ENCODE measurements at regions not wholly inside any gene's neighbourhood (a gene's known extent, or its start where the extent isn't known, plus 50 kb on each side); places are given as distances from the start of the nearest gene placed in this dataset.

DNA sequence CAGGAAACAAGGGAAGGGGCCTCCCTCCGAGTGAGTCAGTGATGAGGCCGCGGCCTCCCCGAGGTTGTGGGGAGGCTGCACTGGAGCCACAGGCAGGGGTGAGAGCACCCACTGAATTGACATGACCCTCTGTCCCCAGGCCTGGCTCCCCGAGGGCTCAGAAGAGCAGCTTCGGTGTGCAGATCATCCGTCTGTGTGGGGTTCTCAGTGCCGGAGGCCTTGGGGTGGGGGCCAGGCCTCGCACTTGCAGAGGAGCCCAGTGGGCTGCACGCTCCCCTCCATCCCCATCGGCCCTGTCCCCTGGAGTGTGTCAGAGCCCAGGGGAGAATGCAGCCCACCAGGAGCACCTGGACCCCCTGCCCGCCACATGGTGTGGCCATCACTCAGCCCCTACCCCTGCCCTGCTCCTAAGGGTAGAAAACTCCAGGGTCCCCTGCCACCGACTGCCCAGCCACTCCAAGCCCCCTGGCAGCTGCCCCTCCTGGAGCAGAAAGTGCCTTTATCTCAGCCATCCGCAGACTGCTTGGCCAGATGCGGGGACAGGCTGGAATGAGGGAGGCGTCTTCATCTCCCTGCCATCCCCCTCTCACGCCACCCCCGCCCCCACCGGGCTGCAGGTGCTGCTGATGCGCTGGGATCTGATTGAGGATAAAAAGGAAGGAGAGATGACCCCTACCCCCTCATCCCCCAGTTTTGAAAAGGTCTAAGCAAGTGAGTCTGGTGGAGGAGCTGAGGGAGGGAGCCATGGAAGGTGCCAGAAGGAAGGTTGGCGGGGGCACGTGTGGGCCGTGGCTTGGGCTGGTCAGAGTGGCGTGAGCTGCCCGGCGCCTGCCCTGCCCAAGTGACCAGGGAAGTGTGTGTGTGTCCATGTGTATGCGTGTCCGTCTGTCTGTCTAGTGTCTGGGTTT lies 358.3 kb downstream of the SEC14L1 start:
- DNase-seq = peak; percentile 5

GRCh38 chr17:77499699-77500435 lies 359.1 kb downstream of the SEC14L1 start:
- peaks cover 0 to 15% (median 0%) of the 10 kb centered on the region in 4 donors for H3K36me3 ChIP-seq
- H3K27me3 ChIP-seq = no peaks in the 10 kb centered on the region
- peak; percentile 3 for DNase-seq
- intact Hi-C loops (cut with DNase I; ENCODE audit: low total_unique reads) = no loop called here
- in situ Hi-C loops (cut with MboI; ENCODE audit: low pct_ligation_motif_present in 1 of 4, low pct_unique_long_range_greater_than_20kb in 1 of 4, low sequenced_read_pairs in 3 of 4) = loop anchor here (5.0 to 25.0 kb wide), 5 partner anchors 65 to 168 kb away; no protein-coding TSS in a partner anchor
- WGBS, 2 donors (ENCODE audit: low coverage in 1 of 2) = 84% methylated on average over 14 of the region's 14 CpGs; no CpG with 5 or more reads in 1 of the 2 donors
- TF ChIP-seq, protein P1, sequence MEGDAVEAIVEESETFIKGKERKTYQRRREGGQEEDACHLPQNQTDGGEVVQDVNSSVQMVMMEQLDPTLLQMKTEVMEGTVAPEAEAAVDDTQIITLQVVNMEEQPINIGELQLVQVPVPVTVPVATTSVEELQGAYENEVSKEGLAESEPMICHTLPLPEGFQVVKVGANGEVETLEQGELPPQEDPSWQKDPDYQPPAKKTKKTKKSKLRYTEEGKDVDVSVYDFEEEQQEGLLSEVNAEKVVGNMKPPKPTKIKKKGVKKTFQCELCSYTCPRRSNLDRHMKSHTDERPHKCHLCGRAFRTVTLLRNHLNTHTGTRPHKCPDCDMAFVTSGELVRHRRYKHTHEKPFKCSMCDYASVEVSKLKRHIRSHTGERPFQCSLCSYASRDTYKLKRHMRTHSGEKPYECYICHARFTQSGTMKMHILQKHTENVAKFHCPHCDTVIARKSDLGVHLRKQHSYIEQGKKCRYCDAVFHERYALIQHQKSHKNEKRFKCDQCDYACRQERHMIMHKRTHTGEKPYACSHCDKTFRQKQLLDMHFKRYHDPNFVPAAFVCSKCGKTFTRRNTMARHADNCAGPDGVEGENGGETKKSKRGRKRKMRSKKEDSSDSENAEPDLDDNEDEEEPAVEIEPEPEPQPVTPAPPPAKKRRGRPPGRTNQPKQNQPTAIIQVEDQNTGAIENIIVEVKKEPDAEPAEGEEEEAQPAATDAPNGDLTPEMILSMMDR (IDR thresholded peaks at IDR 0.05) = no peak
- TF ChIP-seq POLR2AphosphoS5 (IDR thresholded peaks at IDR 0.05) (no peak), POLR2A (IDR thresholded peaks at IDR 0.05) (no peak), EP300 (IDR thresholded peaks at IDR 0.05; ENCODE audit: low read depth) (no peak)
- no peak overlapping the region for H3K27ac ChIP-seq
- no peak overlapping the region for H3K4me3 ChIP-seq
- H3K9me3 ChIP-seq = no peaks in the 10 kb centered on the region
- peaks cover 0 to under 1% (median 0%) of the 10 kb centered on the region in 4 donors for H3K4me1 ChIP-seq

More for the DNA sequence above, 358.3 kb downstream of the SEC14L1 start:
- H3K4me1 ChIP-seq = peaks cover 0 to 9% (median 7%) of the 10 kb centered on the region in 4 donors
- in situ Hi-C loops (cut with MboI; ENCODE audit: low pct_ligation_motif_present in 1 of 4, low pct_unique_long_range_greater_than_20kb in 1 of 4, low sequenced_read_pairs in 3 of 4) (loop anchor here (5.0 to 25.0 kb wide), 5 partner anchors 64 to 167 kb away; no protein-coding TSS in a partner anchor), intact Hi-C loops (cut with DNase I; ENCODE audit: low total_unique reads) (no loop called here)
- TF ChIP-seq EP300 (IDR thresholded peaks at IDR 0.05; ENCODE audit: low read depth) (no peak), POLR2A (IDR thresholded peaks at IDR 0.05) (no peak), POLR2AphosphoS5 (IDR thresholded peaks at IDR 0.05) (no peak)
- TF ChIP-seq, protein P1 (IDR thresholded peaks at IDR 0.05) = no peak
- no peaks in the 10 kb centered on the region for H3K27me3 ChIP-seq
- H3K27ac ChIP-seq = no peak overlapping the region
- H3K4me3 ChIP-seq = no peak overlapping the region
- 89 to 92% methylated on average over 5 to 24 of the region's 28 CpGs for WGBS, 2 donors (ENCODE audit: low coverage in 1 of 2)
- peaks cover 0 to 15% (median 0%) of the 10 kb centered on the region in 4 donors for H3K36me3 ChIP-seq
- no peaks in the 10 kb centered on the region for H3K9me3 ChIP-seq

DNA sequence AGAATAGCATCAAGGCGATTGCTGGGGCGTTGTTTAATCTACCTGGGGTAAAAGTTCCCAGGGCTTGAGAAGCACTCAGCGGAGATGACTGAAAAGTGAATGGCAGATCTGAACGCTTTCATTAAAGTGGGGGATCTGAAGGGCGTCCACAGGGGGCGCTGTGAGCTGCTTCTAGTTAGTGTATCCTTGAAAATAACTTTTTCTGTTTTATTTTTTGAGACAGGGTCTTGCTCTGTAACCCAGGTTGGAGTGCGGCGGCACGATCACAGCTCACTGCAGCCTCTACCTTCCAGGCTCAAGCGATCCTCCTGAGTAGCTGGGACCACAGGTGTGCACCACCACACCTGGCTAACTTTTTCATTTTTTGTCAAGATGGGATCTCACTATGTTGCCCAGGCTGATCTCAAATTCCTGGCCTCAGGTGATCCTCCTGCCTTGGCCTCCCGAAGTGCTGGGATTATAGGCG lies 360.4 kb downstream of the SEC14L1 start:
- Histone ChIP-seq H3K4me1 (no peaks in the 10 kb centered on the region), H3K27ac (no peak overlapping the region), H3K27me3 (no peaks in the 10 kb centered on the region), H3K4me3 (no peak overlapping the region), H3K9me3 (no peaks in the 10 kb centered on the region), H3K36me3 (peaks cover 0 to 15% (median 0%) of the 10 kb centered on the region in 4 donors)
- TF ChIP-seq, protein P1 (IDR thresholded peaks at IDR 0.05) = peak in 3 of 5 experiments; percentile 16 to 33 (median 32)
- TF ChIP-seq EP300 (IDR thresholded peaks at IDR 0.05; ENCODE audit: low read depth) = no peak
- in situ Hi-C loops (cut with MboI; ENCODE audit: low pct_ligation_motif_present in 1 of 4, low pct_unique_long_range_greater_than_20kb in 1 of 4, low sequenced_read_pairs in 3 of 4) = no loop called here
- 90 to 100% methylated on average over 6 to 12 of the region's 12 CpGs for WGBS, 2 donors (ENCODE audit: low coverage in 1 of 2)
- peak; percentile 6 for DNase-seq
- intact Hi-C loops (cut with DNase I; ENCODE audit: low total_unique reads) = no loop called here

Data from transverse colon (tissue), 4 donors.